Naive B cell (primary cell): ENCODE measurements at regions not wholly inside any gene's neighbourhood (a gene's known extent, or its start where the extent isn't known, plus 50 kb on each side); places are given as distances from the start of the nearest gene placed in this dataset.
"Not testable (repeated sequence)": the region's sequence is repeated elsewhere in the genome, so short reads cannot be mapped to it uniquely, and the experiment has no call there.

Experiments
- ATAC-seq, 2 donors: fragments of 150-1000 bp; cut with Tn5 transposase; 2 replicates each; pipeline ENCODE4 v1.10.0; 2021; ENCODE audit warnings: low read depth in 2 of 2, mild to moderate bottlenecking in 2 of 2, moderate library complexity in 2 of 2
- DNase-seq: peaks from one replicate; pipeline ENCODE4 v3.0.0; 2022
- H3K27ac Mint-ChIP-seq, 6 donors: one replicate each; pipeline ENCODE4 v1.8.0; 2020 to 2022; ENCODE audit warnings: mild to moderate bottlenecking in 6 of 6, mixed read lengths in 6 of 6, moderate library complexity in 5 of 6, inconsistent platforms in 2 of 6
- H3K27me3 Mint-ChIP-seq, 3 donors: one replicate each; pipeline ENCODE4 v1.8.0; 2021 to 2022; ENCODE audit warnings: mixed read lengths in 3 of 3, mild to moderate bottlenecking in 1 of 3
- H3K36me3 Mint-ChIP-seq, 2 donors: one replicate each; pipeline ENCODE4 v1.8.0; 2020 to 2022; ENCODE audit warnings: mixed read lengths in 2 of 2, inconsistent platforms in 1 of 2, mild to moderate bottlenecking in 1 of 2
- H3K4me1 Mint-ChIP-seq, 3 donors: one replicate each; pipeline ENCODE4 v1.8.0; 2020 to 2022; ENCODE audit warnings: mixed read lengths in 3 of 3, inconsistent platforms in 1 of 3, mild to moderate bottlenecking in 1 of 3, moderate library complexity in 1 of 3
- H3K4me3 Mint-ChIP-seq, 8 donors: one replicate each; pipeline ENCODE4 v1.8.0; 2020 to 2022; ENCODE audit warnings: mild to moderate bottlenecking in 8 of 8, mixed read lengths in 8 of 8, moderate library complexity in 8 of 8, inconsistent platforms in 2 of 8
- H3K9me3 Mint-ChIP-seq, 7 donors: one replicate each; pipeline ENCODE4 v1.8.0; 2020 to 2022; ENCODE audit warnings: mixed read lengths in 7 of 7, mild to moderate bottlenecking in 5 of 7, inconsistent platforms in 2 of 7, moderate library complexity in 1 of 7

DNA sequence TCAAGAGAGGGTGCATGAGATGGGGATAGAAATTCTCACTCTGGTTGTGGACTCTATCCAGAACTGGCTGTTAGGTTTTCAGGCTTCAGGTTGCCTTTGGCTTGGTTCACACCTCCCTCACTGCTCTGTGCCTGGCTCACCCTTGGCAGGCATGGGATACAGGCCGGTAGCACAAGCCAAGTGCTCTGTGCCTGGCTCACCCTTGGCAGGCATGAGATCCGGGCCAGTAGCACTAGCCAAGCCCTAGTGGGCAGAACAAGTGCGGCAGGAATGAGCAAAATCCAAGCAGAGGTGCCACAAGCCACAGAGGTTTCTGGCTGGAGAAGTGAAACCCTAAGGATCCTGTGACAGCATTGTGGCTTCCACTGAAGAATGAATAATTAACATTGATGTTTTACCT, 1642.3 kb downstream of the C4orf33 start:
- no peak overlapping the region for H3K4me3 Mint-ChIP-seq
- H3K4me1 Mint-ChIP-seq: no peaks in the 10 kb centered on the region
- no peak for DNase-seq
- no peaks in the 10 kb centered on the region for H3K36me3 Mint-ChIP-seq
- H3K27me3 Mint-ChIP-seq: no peaks in the 10 kb centered on the region
- peaks cover 3 to 47% (median 10%) of the 10 kb centered on the region in 7 donors for H3K9me3 Mint-ChIP-seq
- ATAC-seq: no peak
- H3K27ac Mint-ChIP-seq: no peak overlapping the region

DNA sequence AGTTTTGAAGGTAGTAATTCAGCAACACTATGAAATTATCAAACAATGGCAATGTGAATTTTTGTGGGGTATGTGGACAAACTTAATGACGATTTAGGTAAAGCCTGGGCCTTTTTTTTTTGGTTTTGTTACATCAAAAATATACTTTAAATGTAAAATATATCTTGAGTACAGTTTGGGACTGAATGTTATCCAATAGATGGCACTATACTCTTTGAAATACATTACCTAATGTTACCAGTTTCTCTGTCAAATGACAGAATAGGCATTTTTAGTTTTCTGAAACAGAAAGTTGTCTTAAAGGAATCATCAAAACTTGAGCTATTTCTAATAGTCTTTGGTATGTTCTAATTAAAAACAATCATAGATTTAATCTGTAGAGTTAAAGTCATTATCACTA, 1651.9 kb downstream of the C4orf33 start:
- DNase-seq (no peak), ATAC-seq (no peak)

GRCh38 chr4:130753926-130754325, 1658.0 kb downstream of the C4orf33 start:
- Mint-ChIP-seq H3K36me3 (no peaks in the 10 kb centered on the region), H3K9me3 (peaks cover 0 to 7% (median 3%) of the 10 kb centered on the region in 7 donors), H3K4me3 (no peak overlapping the region), H3K4me1 (no peaks in the 10 kb centered on the region), H3K27me3 (no peaks in the 10 kb centered on the region), H3K27ac (no peak overlapping the region)
- DNase-seq: no peak
- ATAC-seq: no peak

More for the DNA sequence above, 1651.9 kb downstream of the C4orf33 start:
- peaks cover 0 to 5% (median 0%) of the 10 kb centered on the region in 7 donors for H3K9me3 Mint-ChIP-seq
- no peaks in the 10 kb centered on the region for H3K36me3 Mint-ChIP-seq
- H3K4me1 Mint-ChIP-seq: no peaks in the 10 kb centered on the region
- H3K27ac Mint-ChIP-seq: no peak overlapping the region
- no peak overlapping the region for H3K4me3 Mint-ChIP-seq
- H3K27me3 Mint-ChIP-seq: no peaks in the 10 kb centered on the region

- no peaks in the 10 kb centered on the region for H3K4me1 Mint-ChIP-seq
- DNase-seq: no peak
- peaks cover 0 to 7% (median 4%) of the 10 kb centered on the region in 7 donors for H3K9me3 Mint-ChIP-seq
- no peak overlapping the region for H3K27ac Mint-ChIP-seq
- H3K27me3 Mint-ChIP-seq: no peaks in the 10 kb centered on the region
- no peak overlapping the region for H3K4me3 Mint-ChIP-seq
- ATAC-seq: no peak
- H3K36me3 Mint-ChIP-seq: no peaks in the 10 kb centered on the region
These were observed 1664.3 kb downstream of the C4orf33 start for GRCh38 chr4:130760246-130760645.

DNA sequence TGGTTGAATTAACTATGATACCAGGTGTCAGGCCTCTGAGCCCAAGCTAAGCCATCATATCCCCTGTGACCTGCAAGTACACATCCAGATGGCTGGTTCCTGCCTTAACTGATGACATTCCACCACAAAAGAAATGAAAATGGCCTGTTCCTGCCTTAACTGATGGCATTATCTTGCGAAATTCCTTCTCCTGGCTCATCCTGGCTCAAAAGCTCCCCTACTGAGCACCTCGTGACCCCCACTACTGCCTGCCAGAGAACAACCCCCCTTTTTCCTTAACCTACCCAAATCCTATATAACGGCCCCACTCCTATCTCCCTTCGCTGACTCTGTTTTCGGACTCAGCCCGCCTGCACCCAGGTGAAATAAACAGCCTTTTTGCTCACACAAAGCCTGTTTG, 1671.4 kb downstream of the C4orf33 start:
- not testable (repeated sequence) for H3K4me3 Mint-ChIP-seq, H3K4me1 Mint-ChIP-seq, DNase-seq, ATAC-seq, H3K27ac Mint-ChIP-seq, H3K27me3 Mint-ChIP-seq, H3K36me3 Mint-ChIP-seq
- peaks cover 0 to 24% (median 4%) of the 10 kb centered on the region in 7 donors for H3K9me3 Mint-ChIP-seq

DNA sequence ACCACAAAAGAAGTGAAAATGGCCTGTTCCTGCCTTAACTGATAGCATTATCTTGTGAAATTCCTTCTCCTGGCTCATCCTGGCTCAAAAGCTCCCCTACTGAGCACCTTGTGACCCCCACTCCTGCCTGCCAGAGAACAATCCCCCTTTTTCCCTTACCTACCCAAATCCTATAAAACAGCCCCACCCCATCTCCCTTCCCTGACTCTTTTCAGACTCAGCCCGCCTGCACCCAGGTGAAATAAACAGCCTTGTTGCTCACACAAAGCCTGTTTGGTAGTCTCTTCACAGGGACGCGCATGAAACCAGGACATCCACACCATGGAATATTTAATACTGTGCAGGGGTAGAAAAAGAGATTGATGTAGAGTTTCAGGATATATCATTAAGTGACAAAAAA, 1677.0 kb downstream of the C4orf33 start:
- not testable (repeated sequence) for H3K4me1 Mint-ChIP-seq, DNase-seq, H3K27me3 Mint-ChIP-seq, ATAC-seq, H3K4me3 Mint-ChIP-seq, H3K36me3 Mint-ChIP-seq, H3K27ac Mint-ChIP-seq
- peaks cover 0 to 16% (median 3%) of the 10 kb centered on the region in 7 donors for H3K9me3 Mint-ChIP-seq

DNA sequence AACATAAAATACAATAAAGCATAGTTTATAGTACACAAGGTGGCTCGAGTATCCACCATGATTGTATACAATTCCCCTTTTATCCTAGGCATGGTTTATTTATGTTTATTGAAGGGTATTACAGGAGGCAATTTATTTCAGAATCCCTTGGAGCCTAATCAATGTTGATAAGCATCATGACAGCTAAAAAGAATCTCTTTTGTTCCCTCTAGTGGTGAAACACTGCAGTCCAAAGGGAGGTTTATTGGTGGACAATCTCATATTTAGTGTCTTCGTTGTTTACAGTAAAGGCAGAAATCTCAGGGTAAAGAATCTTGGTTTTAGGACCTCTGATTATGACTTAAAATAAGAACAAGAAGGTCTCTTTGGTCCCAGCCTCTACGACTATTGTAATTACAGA, 1712.5 kb downstream of the C4orf33 start:
- Mint-ChIP-seq H3K27ac (no peak overlapping the region), H3K4me1 (no peaks in the 10 kb centered on the region), H3K9me3 (peaks cover 4 to 23% (median 10%) of the 10 kb centered on the region in 7 donors), H3K4me3 (no peak overlapping the region), H3K27me3 (peaks cover 0 to 6% (median 4%) of the 10 kb centered on the region in 3 donors), H3K36me3 (no peaks in the 10 kb centered on the region)
- ATAC-seq: no peak
- DNase-seq: no peak

DNA sequence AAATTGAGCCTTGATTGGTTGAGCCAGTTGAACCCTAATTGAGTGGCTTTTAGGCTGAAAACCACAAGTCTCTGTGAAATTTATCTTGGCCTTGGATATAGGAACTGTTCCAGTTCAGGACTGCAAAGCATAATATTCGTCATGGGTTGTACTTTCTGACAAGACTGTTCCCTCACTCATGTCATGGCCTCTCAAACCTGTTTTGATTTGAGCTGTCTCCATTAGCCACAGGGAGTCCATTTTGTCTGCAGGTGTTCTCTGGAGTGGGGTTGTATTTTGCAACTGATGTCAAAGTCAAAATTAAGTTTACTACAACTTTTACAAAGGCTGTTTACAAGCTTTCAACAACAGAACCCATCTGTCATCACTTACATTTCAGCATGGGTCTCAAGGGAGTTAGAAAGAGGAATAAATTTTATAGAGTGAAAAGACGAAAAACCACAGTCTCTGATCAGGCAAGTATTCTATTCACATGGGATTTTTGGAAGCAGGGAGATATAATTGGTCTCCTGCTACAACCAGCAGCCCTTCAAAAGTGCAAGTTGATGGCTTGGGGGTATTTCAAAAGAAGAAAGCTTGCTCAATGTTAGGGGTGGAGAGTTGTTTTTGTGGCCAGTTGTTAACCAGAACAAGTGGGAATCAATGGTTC, 1716.3 kb downstream of the C4orf33 start:
- no peak overlapping the region for H3K27ac Mint-ChIP-seq
- no peak for DNase-seq
- H3K4me3 Mint-ChIP-seq: no peak overlapping the region
- H3K36me3 Mint-ChIP-seq: no peaks in the 10 kb centered on the region
- ATAC-seq: no peak
- peaks cover 0 to 12% (median 5%) of the 10 kb centered on the region in 7 donors for H3K9me3 Mint-ChIP-seq
- H3K4me1 Mint-ChIP-seq: no peaks in the 10 kb centered on the region
- peaks cover 0 to 11% (median 4%) of the 10 kb centered on the region in 3 donors for H3K27me3 Mint-ChIP-seq

GRCh38 chr4:130814896-130815295, 1718.9 kb downstream of the C4orf33 start:
- Mint-ChIP-seq H3K36me3 (no peaks in the 10 kb centered on the region), H3K27me3 (peaks cover 0 to 7% (median 0%) of the 10 kb centered on the region in 3 donors), H3K9me3 (peaks cover 0 to 12% (median 5%) of the 10 kb centered on the region in 7 donors), H3K4me3 (no peak overlapping the region), H3K4me1 (no peaks in the 10 kb centered on the region), H3K27ac (no peak overlapping the region)
- no peak for ATAC-seq
- DNase-seq: no peak

- Mint-ChIP-seq H3K4me3 (no peak overlapping the region), H3K27ac (no peak overlapping the region), H3K4me1 (peaks cover 0 to 6% (median 0%) of the 10 kb centered on the region in 3 donors), H3K36me3 (no peaks in the 10 kb centered on the region), H3K27me3 (peaks cover 0 to 5% (median 0%) of the 10 kb centered on the region in 3 donors), H3K9me3 (peaks cover 0 to 6% (median 2%) of the 10 kb centered on the region in 7 donors)
- no peak for ATAC-seq
- DNase-seq: no peak
These were observed 1724.5 kb downstream of the C4orf33 start for GRCh38 chr4:130820448-130820847.

DNA sequence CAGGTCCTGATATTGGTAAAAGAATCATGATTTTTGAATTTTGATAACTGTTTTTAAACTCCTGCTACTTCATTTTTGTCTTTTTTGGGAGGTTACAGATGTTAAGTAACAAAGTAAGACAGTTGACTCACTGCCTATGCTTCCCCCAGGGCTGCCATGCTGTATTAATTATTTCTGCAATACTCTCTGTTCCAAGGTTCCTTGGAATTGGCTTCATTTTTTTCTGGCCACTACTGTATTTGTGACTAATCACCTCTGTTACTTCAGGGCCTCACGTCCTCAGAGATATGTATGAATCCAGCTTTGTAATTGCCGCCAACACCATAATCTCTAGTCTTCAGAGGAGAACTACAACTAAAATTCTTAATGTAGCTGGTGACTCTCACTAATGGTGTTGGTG, 1729.3 kb downstream of the C4orf33 start:
- ATAC-seq: no peak

DNA sequence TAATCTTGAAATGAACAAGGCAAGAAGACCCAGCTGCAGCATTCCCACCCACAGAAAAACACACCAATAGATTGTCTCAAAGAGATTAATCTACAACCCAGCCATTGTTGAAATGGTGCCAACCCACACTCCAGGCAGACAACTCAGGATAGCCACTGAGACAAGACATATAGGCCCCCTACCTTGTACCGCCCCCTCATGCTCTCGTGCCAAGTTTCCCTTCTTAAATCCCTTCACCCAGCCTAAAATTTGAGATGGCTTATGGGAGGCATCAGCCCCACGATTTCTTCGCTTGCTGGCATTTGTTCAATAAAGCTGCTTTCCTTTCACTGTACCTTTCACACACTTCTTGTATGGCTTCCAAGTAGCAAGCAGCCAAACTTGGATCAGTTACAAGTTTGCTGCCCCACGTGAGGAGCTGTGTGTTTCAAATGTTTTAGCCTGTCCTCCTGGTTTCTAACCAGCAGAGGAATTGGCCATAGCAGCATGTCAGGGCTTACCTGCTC, 1754.1 kb downstream of the C4orf33 start:
- H3K27ac Mint-ChIP-seq: no peak overlapping the region
- no peaks in the 10 kb centered on the region for H3K36me3 Mint-ChIP-seq
- ATAC-seq: no peak
- DNase-seq: no peak
- H3K4me3 Mint-ChIP-seq: no peak overlapping the region
- H3K4me1 Mint-ChIP-seq: no peaks in the 10 kb centered on the region
- H3K9me3 Mint-ChIP-seq: peaks cover 3 to 15% (median 5%) of the 10 kb centered on the region in 7 donors
- no peaks in the 10 kb centered on the region for H3K27me3 Mint-ChIP-seq

More for the DNA sequence above, 1729.3 kb downstream of the C4orf33 start:
- Mint-ChIP-seq H3K9me3 (peaks cover 0 to 1% (median 0%) of the 10 kb centered on the region in 7 donors), H3K36me3 (no peaks in the 10 kb centered on the region), H3K4me3 (no peak overlapping the region), H3K27me3 (no peaks in the 10 kb centered on the region), H3K4me1 (peaks cover 0 to 6% (median 0%) of the 10 kb centered on the region in 3 donors), H3K27ac (no peak overlapping the region)
- no peak for DNase-seq

- Mint-ChIP-seq H3K9me3 (peaks cover 3 to 15% (median 5%) of the 10 kb centered on the region in 7 donors), H3K36me3 (no peaks in the 10 kb centered on the region), H3K4me3 (no peak overlapping the region), H3K4me1 (no peaks in the 10 kb centered on the region), H3K27me3 (no peaks in the 10 kb centered on the region), H3K27ac (no peak overlapping the region)
- ATAC-seq: no peak
- no peak for DNase-seq
These were observed 1755.2 kb downstream of the C4orf33 start for GRCh38 chr4:130851107-130851506.

GRCh38 chr4:130851932-130852331, 1756.0 kb downstream of the C4orf33 start:
- ATAC-seq (no peak), DNase-seq (no peak)
- Mint-ChIP-seq H3K27ac (no peak overlapping the region), H3K9me3 (peaks cover 3 to 15% (median 4%) of the 10 kb centered on the region in 7 donors), H3K36me3 (no peaks in the 10 kb centered on the region), H3K4me3 (no peak overlapping the region), H3K27me3 (no peaks in the 10 kb centered on the region), H3K4me1 (no peaks in the 10 kb centered on the region)
